ENCODE measurements at regions not wholly inside any gene's neighbourhood (a gene's known extent, or its start where the extent isn't known, plus 50 kb on each side); places are given as distances from the start of the nearest gene placed in this dataset.

- TF ChIP-seq CTCF (IDR thresholded peaks at IDR 0.05) (no peak), ZFX (IDR thresholded peaks at IDR 0.05; ENCODE audit: borderline replicate concordance) (no peak)
- H3K27ac ChIP-seq = no peak overlapping the region
Observed at GRCh38 chr14:101371799-101372793, 189.2 kb upstream of the DIO3 start.

- no peak overlapping the region for H3K27ac ChIP-seq
- no peak for TF ChIP-seq ZFX (IDR thresholded peaks at IDR 0.05; ENCODE audit: borderline replicate concordance)
- no peak for TF ChIP-seq CTCF (IDR thresholded peaks at IDR 0.05)
Observed at GRCh38 chr14:101372894-101373620, 188.2 kb upstream of the DIO3 start.

DNA sequence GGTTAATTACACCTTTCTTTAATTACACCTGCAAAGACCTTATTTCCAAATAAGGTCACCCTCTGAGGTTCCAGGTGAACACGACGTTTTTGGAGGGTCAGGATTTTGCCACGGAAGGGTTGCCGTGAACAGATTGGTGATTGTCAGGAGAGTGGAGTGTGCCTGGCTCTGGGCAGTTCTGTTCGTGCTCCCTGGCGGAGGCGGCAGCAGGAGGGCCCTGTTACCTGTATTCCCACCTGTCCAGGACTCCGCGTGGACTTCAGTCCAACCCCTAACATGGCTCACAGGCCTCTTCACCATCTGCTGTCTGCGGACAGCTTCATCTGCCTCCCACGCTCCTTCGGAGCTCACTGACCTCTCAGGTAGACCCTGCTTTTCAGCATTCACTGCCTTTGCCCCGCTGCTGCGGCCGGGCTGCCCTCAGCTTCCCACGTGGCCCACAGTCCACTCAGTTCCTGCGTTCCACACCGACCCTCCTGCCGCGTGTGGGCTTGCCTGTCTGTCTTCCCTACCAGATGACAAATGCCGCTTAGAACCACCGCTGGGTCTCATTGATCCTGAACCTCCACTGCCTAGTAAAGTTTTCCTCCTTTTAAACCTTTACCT, 187.5 kb upstream of the DIO3 start:
- TF ChIP-seq CTCF (IDR thresholded peaks at IDR 0.05) = no peak
- no peak for TF ChIP-seq ZFX (IDR thresholded peaks at IDR 0.05; ENCODE audit: borderline replicate concordance)
- H3K27ac ChIP-seq = no peak overlapping the region

DNA sequence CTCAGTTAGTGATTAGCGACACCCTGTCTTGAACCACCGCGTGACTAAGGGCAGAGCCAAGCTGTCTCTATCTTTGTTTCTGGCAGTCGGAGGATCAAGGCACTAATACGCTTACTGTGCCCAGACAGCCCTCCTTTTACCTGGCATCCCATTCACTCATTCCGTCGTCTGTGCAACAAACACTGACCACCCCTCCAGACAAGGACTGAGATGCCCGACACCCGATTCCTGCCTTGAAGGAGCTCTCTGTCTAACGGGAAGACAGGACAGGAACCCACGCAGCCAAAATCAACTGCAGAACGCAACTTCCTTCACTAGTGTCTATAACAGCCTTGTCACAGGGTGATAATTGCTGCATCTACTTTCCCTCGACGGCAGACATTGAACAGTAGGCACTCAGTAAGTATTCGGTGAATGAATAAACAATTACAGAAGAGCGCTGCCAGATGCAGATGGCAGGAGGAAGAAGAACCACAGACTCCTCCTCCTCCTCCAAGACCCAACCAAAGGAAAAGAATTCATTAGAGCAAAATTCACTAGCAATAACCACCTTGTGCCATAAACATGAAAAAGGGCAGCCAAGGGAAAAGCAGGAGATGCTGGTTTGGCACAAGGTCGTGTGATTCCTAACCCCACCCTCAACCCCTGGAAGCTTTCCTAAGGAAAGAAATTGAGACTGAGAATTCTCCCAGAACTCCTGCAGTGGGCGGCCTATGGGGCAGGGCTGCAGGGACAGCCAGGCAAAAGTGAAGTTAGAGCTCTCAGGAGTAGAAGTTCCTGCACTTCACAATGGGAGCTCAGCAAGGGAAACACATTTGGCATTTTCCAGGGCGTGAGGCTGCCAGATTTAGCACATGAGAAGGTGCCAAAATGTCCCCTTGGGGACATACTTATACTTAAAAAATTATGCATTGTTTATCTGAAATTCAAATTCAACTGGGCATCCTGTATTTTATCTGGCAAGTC, 186.6 kb upstream of the DIO3 start:
- TF ChIP-seq CTCF (IDR thresholded peaks at IDR 0.05) (no peak), ZFX (IDR thresholded peaks at IDR 0.05; ENCODE audit: borderline replicate concordance) (no peak)
- no peak overlapping the region for H3K27ac ChIP-seq

GRCh38 chr14:101377069-101377468, 184.2 kb upstream of the DIO3 start:
- TF ChIP-seq ZFX (IDR thresholded peaks at IDR 0.05; ENCODE audit: borderline replicate concordance) (no peak), CTCF (IDR thresholded peaks at IDR 0.05) (no peak)
- H3K27ac ChIP-seq = no peak overlapping the region

DNA sequence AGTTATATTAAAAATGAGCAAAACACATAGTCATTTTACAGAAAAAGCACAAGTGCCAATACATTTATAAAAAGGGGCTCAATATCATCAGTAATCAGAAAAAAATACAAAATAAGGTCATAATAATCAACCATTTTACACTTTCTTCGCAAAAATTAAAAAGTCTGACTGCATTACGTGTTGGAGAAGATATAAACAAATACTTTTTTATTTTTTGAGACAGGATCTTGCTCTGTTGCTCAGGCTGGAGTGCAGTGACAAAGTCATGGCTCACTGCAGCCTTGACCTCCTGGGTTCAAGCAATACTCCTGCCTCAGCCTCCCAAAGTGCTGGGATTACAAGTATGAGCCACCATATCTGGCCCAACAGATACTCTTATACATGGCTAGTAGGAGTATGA, 181.5 kb upstream of the DIO3 start:
- H3K27ac ChIP-seq = no peak overlapping the region
- TF ChIP-seq CTCF (IDR thresholded peaks at IDR 0.05) (no peak), ZFX (IDR thresholded peaks at IDR 0.05; ENCODE audit: borderline replicate concordance) (no peak)

All from 22Rv1 (cell line).